ENCODE measurements at regions not wholly inside any gene's neighbourhood (a gene's known extent, or its start where the extent isn't known, plus 50 kb on each side); places are given as distances from the start of the nearest gene placed in this dataset.

DNA sequence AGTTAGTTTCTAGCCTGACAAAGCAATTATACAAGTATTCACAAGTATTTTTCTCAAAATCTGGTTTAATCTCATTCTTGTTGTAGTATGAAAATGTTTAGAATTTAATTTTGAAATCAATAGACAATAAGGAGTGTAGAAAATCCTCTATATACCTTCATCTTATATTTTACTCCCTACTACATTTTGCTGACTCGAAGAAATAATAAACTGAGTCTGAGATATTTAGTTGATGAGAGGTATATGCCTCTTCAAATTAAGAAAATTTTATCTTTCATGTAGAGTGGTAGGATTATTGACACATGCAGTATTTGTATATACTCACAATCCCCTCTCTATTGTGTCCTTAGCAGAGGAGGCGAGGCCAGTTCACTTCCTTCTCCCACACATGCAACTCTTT is 477.7 kb downstream of the MAN2A1 start:
- H3K27me3 ChIP-seq, result no peaks in the 10 kb centered on the region
- H3K4me1 ChIP-seq, result no peaks in the 10 kb centered on the region
- no peak overlapping the region for H3K4me3 ChIP-seq
- TF ChIP-seq, protein P1, sequence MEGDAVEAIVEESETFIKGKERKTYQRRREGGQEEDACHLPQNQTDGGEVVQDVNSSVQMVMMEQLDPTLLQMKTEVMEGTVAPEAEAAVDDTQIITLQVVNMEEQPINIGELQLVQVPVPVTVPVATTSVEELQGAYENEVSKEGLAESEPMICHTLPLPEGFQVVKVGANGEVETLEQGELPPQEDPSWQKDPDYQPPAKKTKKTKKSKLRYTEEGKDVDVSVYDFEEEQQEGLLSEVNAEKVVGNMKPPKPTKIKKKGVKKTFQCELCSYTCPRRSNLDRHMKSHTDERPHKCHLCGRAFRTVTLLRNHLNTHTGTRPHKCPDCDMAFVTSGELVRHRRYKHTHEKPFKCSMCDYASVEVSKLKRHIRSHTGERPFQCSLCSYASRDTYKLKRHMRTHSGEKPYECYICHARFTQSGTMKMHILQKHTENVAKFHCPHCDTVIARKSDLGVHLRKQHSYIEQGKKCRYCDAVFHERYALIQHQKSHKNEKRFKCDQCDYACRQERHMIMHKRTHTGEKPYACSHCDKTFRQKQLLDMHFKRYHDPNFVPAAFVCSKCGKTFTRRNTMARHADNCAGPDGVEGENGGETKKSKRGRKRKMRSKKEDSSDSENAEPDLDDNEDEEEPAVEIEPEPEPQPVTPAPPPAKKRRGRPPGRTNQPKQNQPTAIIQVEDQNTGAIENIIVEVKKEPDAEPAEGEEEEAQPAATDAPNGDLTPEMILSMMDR (IDR thresholded peaks at IDR 0.05), result no peak
- intact Hi-C loops (cut with DNase I), result no loop called here
- H3K27ac ChIP-seq, result no peak overlapping the region
- no peak for DNase-seq (ENCODE audit: low spot score in 2 of 2)
- no peaks in the 10 kb centered on the region for H3K36me3 ChIP-seq
- H3K9me3 ChIP-seq, result peaks cover 0 to 7% of the 10 kb centered on the region in 2 donors

DNA sequence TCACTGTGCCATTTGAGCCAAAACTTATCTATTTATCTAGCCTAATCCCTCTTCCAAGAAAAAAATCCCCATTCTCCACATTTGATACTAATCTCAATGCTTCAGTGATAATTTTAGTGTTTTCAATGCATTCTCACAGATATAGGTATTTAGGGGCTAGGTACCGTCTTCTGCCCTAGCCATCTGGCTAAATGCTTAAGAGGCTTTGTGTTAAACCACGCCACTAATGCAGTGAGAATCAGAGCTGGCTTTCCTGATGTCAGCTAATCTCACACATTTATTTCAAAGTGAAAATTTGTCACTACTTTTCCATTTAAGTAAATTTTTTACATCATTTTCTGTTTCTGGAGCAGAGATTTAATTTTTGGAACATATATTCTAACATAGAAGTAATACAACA is 479.7 kb downstream of the MAN2A1 start:
- no peaks in the 10 kb centered on the region for H3K27me3 ChIP-seq
- intact Hi-C loops (cut with DNase I), result no loop called here
- H3K4me1 ChIP-seq, result no peaks in the 10 kb centered on the region
- H3K4me3 ChIP-seq, result no peak overlapping the region
- no peaks in the 10 kb centered on the region for H3K36me3 ChIP-seq
- DNase-seq (ENCODE audit: low spot score in 2 of 2), result no peak
- TF ChIP-seq, protein P1 (IDR thresholded peaks at IDR 0.05), result no peak
- H3K9me3 ChIP-seq, result peaks cover 0 to 7% of the 10 kb centered on the region in 2 donors
- no peak overlapping the region for H3K27ac ChIP-seq

DNA sequence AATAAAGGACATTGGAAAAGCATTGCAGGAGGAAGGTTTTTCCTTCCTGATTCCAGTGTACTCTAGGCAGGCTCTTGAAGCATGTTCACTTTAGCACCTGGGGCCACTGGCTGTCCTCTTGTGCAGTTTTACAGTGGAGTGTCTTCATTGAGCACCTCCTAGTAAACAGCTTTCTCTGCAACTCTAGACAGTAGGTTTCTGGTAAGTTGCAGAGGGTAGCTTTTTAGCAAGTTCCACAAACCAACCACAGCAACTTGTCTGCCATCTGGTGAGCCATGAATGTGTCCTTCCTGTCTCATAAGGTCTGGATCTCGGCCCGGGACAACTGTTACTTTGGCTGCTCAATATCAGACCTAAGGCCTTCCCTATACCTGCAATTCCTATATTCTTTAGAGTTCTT is 488.0 kb downstream of the MAN2A1 start:
- Histone ChIP-seq H3K27ac (no peak overlapping the region), H3K4me1 (no peaks in the 10 kb centered on the region), H3K36me3 (no peaks in the 10 kb centered on the region), H3K4me3 (no peak overlapping the region), H3K9me3 (no peaks in the 10 kb centered on the region), H3K27me3 (no peaks in the 10 kb centered on the region)
- intact Hi-C loops (cut with DNase I), result no loop called here
- no peak for DNase-seq (ENCODE audit: low spot score in 2 of 2)
- TF ChIP-seq, protein P1 (IDR thresholded peaks at IDR 0.05), result no peak

DNA sequence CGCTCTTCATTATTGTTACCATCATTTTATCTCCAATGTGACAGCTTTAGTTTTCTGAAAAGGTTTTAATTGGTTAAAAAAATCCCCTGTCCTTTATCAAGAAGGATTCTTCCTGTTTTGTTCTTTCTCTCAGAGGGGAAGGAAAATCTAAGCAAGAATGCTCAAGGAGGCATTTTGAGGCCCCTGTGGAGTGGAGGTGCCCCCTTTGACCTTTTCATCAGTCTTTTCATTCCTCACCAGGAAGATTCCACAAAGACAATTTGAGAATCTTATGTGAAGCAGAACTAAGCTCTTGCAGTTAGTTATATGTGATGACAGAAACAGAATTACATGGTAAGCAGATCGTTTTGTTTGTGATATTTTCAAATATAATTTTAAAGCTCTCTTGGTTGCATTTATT is 489.6 kb downstream of the MAN2A1 start:
- Histone ChIP-seq H3K36me3 (no peaks in the 10 kb centered on the region), H3K4me1 (no peaks in the 10 kb centered on the region), H3K27ac (no peak overlapping the region), H3K27me3 (no peaks in the 10 kb centered on the region), H3K4me3 (no peak overlapping the region), H3K9me3 (no peaks in the 10 kb centered on the region)
- TF ChIP-seq, protein P1 (IDR thresholded peaks at IDR 0.05), result no peak
- intact Hi-C loops (cut with DNase I), result no loop called here
- no peak for DNase-seq (ENCODE audit: low spot score in 2 of 2)

DNA sequence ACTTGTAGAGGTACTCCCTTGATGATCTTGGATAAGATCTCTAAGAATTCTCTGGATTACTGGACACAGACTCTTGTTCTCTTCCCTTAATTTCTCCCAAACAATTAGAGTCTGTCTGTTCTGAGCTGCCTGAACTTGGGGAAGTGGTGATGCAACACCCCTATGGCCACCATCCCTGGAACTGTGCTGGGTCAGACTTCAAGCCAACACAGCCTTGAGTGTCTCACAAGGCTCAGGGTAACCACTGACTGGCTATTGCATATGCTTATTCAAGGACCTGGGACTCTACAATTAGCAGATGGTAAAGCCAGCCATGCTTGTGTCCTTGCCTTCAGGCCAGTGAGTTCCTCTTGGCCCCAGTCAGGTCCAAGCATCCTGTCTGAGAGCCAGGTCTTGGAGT is 504.5 kb downstream of the MAN2A1 start:
- H3K27me3 ChIP-seq, result no peaks in the 10 kb centered on the region
- no peak overlapping the region for H3K4me3 ChIP-seq
- no peak for DNase-seq (ENCODE audit: low spot score in 2 of 2)
- H3K4me1 ChIP-seq, result no peaks in the 10 kb centered on the region
- no peaks in the 10 kb centered on the region for H3K36me3 ChIP-seq
- TF ChIP-seq, protein P1 (IDR thresholded peaks at IDR 0.05), result no peak
- H3K9me3 ChIP-seq, result no peaks in the 10 kb centered on the region
- no peak overlapping the region for H3K27ac ChIP-seq
- intact Hi-C loops (cut with DNase I), result no loop called here

DNA sequence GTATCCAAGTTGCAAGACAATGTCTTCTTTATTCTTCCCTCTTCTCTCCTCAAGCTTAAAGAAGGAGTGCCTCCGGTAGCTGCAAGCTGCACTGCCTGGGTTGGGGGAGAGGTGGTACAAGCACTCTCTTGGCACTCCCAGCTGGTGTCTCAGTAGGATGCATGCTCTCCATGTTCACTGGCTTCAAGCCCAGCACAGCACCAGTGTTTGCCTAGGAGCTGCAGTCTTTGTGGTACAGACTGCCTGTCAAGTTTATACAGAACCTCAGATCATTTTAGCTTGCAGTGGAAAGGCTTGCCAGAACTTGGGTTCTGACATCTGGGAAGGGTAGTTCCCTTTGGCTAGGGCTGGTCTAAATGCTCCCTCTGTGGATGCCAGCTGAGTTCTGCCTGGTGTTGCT is 505.6 kb downstream of the MAN2A1 start:
- Histone ChIP-seq H3K27me3 (no peaks in the 10 kb centered on the region), H3K4me3 (no peak overlapping the region), H3K4me1 (no peaks in the 10 kb centered on the region), H3K27ac (no peak overlapping the region), H3K9me3 (no peaks in the 10 kb centered on the region), H3K36me3 (no peaks in the 10 kb centered on the region)
- no peak for DNase-seq (ENCODE audit: low spot score in 2 of 2)
- intact Hi-C loops (cut with DNase I), result no loop called here
- TF ChIP-seq, protein P1 (IDR thresholded peaks at IDR 0.05), result no peak
